SK-N-SH treated with all-trans-retinoic acid at 6 μM for 48 hours (cell line): ENCODE measurements at regions not wholly inside any gene's neighbourhood (a gene's known extent, or its start where the extent isn't known, plus 50 kb on each side); places are given as distances from the start of the nearest gene placed in this dataset.

Source experiments
- CREB5 ChIP-seq: fragments of 250-450 bp; sonication (Bioruptor Pico); IDR thresholded peaks from 2 replicates; pipeline ENCODE4 v1.5.1; 2020; ENCODE audit warnings: low read depth, mild to moderate bottlenecking, moderate library complexity
- ISL1 ChIP-seq: fragments of 250-450 bp; sonication (Bioruptor Pico); IDR thresholded peaks from 2 replicates; pipeline ENCODE4 v2.1.2; 2022; ENCODE audit warnings: mild to moderate bottlenecking, moderate library complexity
- PATZ1 ChIP-seq: fragments of 250-450 bp; sonication (Bioruptor Pico); IDR thresholded peaks from 2 replicates; pipeline ENCODE4 v1.8.0; 2020; ENCODE audit warnings: mild to moderate bottlenecking, moderate library complexity, borderline replicate concordance
- SNAI2 ChIP-seq: fragments of 250-450 bp; sonication (Bioruptor Pico); IDR thresholded peaks from 2 replicates; pipeline ENCODE4 v1.5.0; 2020; ENCODE audit warnings: mild to moderate bottlenecking, moderate library complexity
- ZNF70 ChIP-seq: fragments of 450-650 bp; formaldehyde crosslinking; IDR thresholded peaks from 2 replicates; pipeline ENCODE4 v1.5.0; 2020; ENCODE audit warnings: mild to moderate bottlenecking, moderate library complexity
- TF ChIP-seq, protein P1 (sequence below): fragments of 250-450 bp; sonication (Bioruptor Pico); IDR thresholded peaks from 2 replicates; pipeline ENCODE4 v1.5.0; 2020; ENCODE audit warnings: mild to moderate bottlenecking, moderate library complexity

GRCh38 chr3:107907996-107908395, 182.8 kb downstream of the CD47 start:
- no peak for TF ChIP-seq ISL1 (CRISPR knock-in tag)
- TF ChIP-seq CREB5 (CRISPR knock-in tag): no peak
- no peak for TF ChIP-seq PATZ1 (CRISPR knock-in tag)
- TF ChIP-seq ZNF70: no peak
- TF ChIP-seq, protein P1, sequence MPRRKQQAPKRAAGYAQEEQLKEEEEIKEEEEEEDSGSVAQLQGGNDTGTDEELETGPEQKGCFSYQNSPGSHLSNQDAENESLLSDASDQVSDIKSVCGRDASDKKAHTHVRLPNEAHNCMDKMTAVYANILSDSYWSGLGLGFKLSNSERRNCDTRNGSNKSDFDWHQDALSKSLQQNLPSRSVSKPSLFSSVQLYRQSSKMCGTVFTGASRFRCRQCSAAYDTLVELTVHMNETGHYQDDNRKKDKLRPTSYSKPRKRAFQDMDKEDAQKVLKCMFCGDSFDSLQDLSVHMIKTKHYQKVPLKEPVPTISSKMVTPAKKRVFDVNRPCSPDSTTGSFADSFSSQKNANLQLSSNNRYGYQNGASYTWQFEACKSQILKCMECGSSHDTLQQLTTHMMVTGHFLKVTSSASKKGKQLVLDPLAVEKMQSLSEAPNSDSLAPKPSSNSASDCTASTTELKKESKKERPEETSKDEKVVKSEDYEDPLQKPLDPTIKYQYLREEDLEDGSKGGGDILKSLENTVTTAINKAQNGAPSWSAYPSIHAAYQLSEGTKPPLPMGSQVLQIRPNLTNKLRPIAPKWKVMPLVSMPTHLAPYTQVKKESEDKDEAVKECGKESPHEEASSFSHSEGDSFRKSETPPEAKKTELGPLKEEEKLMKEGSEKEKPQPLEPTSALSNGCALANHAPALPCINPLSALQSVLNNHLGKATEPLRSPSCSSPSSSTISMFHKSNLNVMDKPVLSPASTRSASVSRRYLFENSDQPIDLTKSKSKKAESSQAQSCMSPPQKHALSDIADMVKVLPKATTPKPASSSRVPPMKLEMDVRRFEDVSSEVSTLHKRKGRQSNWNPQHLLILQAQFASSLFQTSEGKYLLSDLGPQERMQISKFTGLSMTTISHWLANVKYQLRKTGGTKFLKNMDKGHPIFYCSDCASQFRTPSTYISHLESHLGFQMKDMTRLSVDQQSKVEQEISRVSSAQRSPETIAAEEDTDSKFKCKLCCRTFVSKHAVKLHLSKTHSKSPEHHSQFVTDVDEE (CRISPR knock-in tag): no peak
- no peak for TF ChIP-seq SNAI2
